ENCODE measurements at regions not wholly inside any gene's neighbourhood (a gene's known extent, or its start where the extent isn't known, plus 50 kb on each side); places are given as distances from the start of the nearest gene placed in this dataset.

DNA sequence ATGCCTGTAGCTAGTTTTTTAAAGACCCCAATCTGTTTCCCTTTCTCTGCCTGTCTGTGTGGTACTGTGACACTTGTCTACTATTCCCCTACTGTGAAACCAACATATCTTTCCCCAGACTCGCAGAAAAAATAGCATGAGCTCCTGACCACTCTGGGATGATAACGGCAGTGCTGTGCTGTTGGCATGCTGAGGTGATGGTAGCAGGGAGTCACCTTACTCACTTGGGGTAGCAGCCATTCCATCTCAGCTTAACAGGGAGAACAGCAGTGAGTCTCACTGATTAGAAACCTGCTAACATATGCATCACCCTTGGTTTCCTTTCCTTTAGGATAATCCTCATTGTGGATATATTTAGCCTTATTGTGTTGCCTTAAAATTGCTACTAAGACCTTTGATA, 469.6 kb upstream of the FZD8 start:
- CTCF ChIA-PET: no interaction called here
- Histone ChIP-seq H3K9me1 (replicated peaks; ENCODE audit: control insufficient read depth, extremely low read depth, insufficient read depth, low read length) (no peaks in the 10 kb centered on the region), H3K9me3 (replicated peaks; ENCODE audit: control insufficient read depth, insufficient read depth, low read length) (no peaks in the 10 kb centered on the region), H4K20me1 (replicated peaks; ENCODE audit: control insufficient read depth, extremely low read depth, insufficient read depth, low read length) (no peaks in the 10 kb centered on the region), H3K79me2 (ENCODE audit: control insufficient read depth, insufficient read depth, low read length) (no peaks in the 10 kb centered on the region), H2AFZ (ENCODE audit: low read depth, low read length) (no peak overlapping the region), H3K4me1 (ENCODE audit: control insufficient read depth, extremely low read depth, insufficient read depth, low read length) (no peaks in the 10 kb centered on the region), H3K4me2 (ENCODE audit: insufficient read depth, low read length) (no peak overlapping the region), H3K27me3 (ENCODE audit: control insufficient read depth in 2 of 2, insufficient read depth in 2 of 2, low read length in 2 of 2) (no peaks in the 10 kb centered on the region), H3K36me3 (ENCODE audit: control insufficient read depth in 2 of 2, extremely low read depth in 1 of 2, insufficient read depth in 2 of 2, low read length in 2 of 2) (no peaks in the 10 kb centered on the region), H3K27ac (ENCODE audit: insufficient read depth, low read depth, low read length) (no peak overlapping the region), H3K9ac (replicated peaks; ENCODE audit: extremely low read depth, insufficient read depth, low read length) (no peak overlapping the region), H3K4me3 (replicated peaks in 1 of 3; ENCODE audit: insufficient read depth in 1 of 3, low read depth in 1 of 3, low read length in 3 of 3) (no peak overlapping the region)
- POLR2A ChIA-PET: no interaction called here
- FAIRE-seq: no peak
- DNase-seq (ENCODE audit: low read depth, low spot score): no peak
- dilution Hi-C loops (cut with MboI; ENCODE audit: extremely low pct_ligation_motif_present, low sequenced_read_pairs): no loop called here
- intact Hi-C loops (cut with micrococcal nuclease): no loop called here
- TF ChIP-seq, protein P1, sequence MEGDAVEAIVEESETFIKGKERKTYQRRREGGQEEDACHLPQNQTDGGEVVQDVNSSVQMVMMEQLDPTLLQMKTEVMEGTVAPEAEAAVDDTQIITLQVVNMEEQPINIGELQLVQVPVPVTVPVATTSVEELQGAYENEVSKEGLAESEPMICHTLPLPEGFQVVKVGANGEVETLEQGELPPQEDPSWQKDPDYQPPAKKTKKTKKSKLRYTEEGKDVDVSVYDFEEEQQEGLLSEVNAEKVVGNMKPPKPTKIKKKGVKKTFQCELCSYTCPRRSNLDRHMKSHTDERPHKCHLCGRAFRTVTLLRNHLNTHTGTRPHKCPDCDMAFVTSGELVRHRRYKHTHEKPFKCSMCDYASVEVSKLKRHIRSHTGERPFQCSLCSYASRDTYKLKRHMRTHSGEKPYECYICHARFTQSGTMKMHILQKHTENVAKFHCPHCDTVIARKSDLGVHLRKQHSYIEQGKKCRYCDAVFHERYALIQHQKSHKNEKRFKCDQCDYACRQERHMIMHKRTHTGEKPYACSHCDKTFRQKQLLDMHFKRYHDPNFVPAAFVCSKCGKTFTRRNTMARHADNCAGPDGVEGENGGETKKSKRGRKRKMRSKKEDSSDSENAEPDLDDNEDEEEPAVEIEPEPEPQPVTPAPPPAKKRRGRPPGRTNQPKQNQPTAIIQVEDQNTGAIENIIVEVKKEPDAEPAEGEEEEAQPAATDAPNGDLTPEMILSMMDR (IDR thresholded peaks at IDR 0.05; ENCODE audit: extremely low read depth in 1 of 2, insufficient read depth in 1 of 2, low read depth in 1 of 2, low read length in 2 of 2): no peak
- TF ChIP-seq JUN (IDR thresholded peaks at IDR 0.05; ENCODE audit: borderline replicate concordance, insufficient read depth, insufficient read length, low read depth) (no peak), POLR2A (IDR thresholded peaks at IDR 0.05; ENCODE audit: low read depth, low read length) (no peak), EZH2 (IDR thresholded peaks at IDR 0.05; ENCODE audit: borderline replicate concordance, low read depth, low read length, severe bottlenecking) (no peak), GATA2 (IDR thresholded peaks at IDR 0.05; ENCODE audit: insufficient read depth, insufficient read length, low read depth, low read length) (no peak), POLR2AphosphoS5 (IDR thresholded peaks at IDR 0.05; ENCODE audit: insufficient read depth, low read depth, low read length) (no peak), MYC (IDR thresholded peaks at IDR 0.05; ENCODE audit: low read depth, low read length) (no peak), FOS (IDR thresholded peaks at IDR 0.05; ENCODE audit: borderline replicate concordance, insufficient read depth, low read length) (no peak)
- TF ChIP-seq, protein P2, sequence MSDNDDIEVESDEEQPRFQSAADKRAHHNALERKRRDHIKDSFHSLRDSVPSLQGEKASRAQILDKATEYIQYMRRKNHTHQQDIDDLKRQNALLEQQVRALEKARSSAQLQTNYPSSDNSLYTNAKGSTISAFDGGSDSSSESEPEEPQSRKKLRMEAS (IDR thresholded peaks at IDR 0.05; ENCODE audit: insufficient read depth, insufficient read length): no peak
- no TSS peak for BruUV-seq (replicated peaks)

Data from endothelial cell of umbilical vein (primary cell).